ENCODE measurements at regions not wholly inside any gene's neighbourhood (a gene's known extent, or its start where the extent isn't known, plus 50 kb on each side); places are given as distances from the start of the nearest gene placed in this dataset.
"Not testable (repeated sequence)": the region's sequence is repeated elsewhere in the genome, so short reads cannot be mapped to it uniquely, and the experiment has no call there.

DNA sequence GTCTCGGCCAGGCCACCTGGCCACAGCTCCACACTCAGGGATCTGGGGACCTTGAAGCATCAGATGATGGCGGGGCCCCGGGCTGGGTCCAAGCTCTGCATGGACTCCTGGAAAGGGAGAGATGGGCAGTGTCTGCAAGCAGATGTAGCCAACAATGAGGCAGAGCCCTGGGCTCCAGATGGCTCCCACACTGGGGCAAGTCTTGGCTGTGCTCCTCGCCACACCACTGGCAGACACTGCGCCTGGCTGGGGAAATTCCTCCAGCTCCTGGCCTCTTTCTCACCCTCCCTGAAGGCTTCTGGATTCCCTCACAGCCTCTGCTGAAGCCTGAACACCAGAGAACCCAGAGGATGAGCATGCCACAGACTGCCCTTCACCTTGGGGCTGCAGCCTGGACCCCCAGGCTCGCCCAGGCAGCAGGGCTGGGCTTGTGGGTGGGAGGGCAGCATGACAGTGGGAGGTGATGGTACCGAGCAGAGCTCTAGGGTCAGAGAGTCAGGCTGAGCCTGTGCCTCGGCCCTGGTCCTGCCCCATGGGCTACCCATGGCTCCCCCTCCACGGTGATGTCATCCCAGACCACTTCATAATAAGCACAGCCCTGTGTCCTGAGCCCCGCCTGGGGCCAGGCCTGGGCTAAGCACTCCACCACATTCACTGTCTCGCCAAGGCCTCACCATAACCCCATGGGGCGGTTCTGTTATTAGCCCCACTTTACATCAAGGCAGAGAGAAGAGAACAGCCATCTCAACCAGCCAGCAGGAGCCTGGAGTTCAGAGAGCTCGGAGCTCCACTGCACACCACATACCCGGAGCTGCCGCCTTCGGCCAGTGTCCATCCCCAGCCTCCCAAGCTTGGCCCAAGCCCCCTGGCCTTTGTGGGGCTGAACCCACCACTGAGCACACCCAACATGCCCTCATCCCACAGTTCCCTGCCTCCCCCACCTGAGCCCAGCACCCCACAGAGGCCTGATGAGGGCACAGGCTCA lies 62.2 kb upstream of the ADAMTS2 start:
- no peak for DNase-seq

DNA sequence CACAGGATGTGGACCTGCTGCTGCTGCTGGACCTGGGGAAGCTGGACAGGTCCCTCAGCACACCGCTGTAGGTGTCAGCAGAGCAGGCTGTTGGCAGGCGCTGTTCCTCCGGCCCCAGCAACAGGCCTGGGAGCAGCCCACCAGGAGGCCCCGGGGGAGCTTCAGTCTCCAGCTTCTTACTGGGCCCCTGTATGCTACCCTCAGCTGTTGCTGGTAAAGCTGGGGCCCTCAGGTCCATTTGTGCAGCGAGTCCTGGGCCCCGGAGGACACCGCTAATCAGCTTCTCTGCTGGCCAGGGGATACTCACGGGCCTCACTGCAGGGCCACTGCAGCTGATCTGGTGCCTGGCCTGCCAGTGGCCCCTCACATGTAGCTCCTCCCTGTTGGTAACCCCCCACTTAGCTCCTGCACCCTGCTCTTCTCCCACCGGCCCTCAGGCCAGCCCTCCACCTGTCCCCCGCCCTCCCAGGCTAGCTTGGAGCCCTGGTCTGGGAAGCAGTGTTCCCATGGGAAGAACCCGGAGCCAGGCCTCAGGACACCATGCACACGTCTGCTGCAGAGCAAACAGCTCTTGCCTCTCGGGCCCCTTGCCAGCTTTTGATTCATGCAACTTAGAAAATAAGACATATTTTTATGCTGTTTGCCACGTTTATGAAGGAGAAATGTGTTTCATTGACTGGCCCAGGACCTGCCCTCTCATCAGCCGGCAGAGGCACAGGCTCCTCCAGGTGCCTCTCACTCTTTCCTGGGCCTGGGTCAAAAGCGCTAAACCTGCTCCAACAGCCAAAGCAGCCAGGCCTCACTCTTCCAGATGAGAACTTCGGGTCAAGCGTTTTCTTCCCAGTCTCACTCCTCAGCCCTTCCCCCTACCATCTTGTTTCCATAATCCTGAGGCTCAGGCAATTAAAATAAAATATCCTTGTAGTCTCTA lies 61.0 kb upstream of the ADAMTS2 start:
- no peak for DNase-seq

DNA sequence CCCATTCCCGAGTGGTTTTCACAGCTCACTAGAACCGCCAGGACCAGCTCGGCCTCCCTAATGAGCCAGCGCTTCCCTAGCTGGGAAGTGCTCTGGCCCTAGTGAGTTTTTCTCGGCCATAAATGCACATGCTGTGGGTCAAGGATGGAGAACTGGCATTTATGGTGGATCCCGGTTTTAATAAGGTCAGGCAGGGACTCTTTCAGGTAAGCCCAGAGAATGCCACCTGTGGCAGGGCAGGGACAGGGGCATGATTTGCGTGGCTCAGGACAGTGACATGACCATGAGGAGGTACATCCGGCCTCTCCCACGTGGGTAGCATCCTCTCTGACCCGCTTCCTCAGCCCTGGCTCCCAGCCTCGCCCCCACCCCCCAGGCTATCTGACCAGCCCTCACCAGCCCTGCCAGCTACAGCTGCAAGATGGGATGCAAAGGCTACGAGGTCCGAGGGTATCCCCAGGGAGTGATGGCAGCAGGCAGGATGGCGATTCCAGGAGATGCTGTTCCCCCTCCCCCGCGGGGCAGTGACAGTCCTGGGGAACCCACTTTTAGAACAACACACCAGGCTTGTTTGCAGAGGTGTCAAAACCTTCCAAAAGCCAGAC lies 60.3 kb upstream of the ADAMTS2 start:
- DNase-seq: no peak

DNA sequence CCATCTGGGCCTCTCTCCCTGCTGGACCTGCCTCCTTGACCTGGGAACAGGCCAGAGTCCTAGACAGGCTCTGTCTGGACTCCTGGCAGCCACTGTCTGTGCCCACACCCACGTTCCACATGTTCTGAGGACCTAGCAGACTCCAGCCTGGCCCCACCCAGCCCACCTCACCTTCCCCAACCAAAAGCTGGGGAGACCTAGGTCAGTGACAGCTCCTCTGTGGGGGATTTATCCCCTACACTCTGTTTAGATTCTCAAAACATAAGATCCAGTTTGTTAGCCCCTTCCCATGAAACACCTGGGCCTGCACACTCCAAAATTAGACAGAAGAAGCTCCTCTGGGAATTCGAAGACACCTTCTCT lies 59.8 kb upstream of the ADAMTS2 start:
- DNase-seq: no peak

DNA sequence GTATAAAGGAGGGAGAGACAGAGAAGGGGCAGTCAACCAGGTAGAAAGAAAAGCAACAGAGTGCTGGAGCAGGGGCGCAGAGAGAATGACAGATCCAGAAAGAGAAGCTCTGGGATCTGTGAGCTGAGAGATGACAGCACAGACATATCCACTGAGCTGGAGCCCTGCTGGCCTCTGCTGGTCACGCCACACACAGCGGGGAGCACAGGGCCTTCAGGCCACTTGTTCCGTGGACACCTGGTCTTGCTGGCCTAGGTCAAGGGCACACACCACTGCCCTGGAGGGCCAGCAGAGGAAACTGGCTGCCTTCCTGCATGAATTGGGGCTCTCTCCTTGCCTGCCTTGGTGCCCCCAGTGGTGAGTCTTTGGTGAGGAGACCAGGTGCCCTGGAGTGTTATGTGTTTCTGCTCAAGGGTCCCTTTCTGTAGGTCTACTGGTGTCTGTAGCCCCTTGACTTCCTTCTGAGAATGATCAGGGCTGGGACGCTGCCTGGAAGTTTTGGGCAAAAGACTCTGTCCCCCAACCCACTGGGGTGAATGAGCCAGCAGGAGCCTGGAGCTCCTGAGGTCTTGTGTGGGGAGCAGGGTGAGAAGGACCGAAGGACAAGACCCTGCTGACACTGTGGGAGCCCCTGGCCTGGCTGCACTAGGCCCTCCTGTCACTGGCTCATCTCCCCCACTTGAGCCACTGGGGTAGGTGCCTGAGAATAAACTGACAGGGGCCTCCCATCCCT lies 59.2 kb upstream of the ADAMTS2 start:
- DNase-seq: no peak

DNA sequence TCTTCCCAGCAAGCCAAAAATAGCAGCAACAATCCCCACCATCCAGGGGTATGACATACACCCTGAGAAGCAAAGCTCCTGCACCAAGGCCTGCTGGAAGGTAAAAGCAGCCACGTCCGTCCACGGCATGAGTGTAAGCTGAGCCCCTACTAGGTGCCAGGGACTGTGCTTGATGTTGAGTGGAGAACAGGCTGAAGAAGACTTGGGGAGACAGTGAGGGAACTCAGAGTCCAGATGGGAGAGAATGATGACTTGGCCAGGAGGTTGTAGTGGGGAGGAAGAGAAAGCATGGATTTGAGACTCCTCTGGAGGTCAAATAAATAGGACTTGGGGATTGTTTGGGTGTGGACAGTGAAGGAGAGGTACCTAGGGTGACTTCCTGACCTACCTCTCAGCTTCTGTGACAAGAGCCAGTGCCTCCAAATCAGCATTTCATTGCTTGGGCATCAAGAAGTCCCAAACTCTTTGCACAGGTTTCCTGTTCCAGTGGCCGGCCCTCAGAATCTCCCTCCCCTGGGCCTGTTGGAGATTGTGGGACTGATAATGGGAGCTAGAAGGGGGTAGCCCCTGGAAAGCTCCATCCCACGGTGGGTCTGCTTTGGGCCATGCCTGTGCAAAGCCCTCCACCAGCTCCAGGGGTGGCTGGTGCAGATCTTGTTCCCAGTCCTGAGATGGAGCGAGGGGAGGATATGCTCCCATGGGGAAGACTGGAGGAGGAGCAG lies 58.3 kb upstream of the ADAMTS2 start:
- DNase-seq: no peak

DNA sequence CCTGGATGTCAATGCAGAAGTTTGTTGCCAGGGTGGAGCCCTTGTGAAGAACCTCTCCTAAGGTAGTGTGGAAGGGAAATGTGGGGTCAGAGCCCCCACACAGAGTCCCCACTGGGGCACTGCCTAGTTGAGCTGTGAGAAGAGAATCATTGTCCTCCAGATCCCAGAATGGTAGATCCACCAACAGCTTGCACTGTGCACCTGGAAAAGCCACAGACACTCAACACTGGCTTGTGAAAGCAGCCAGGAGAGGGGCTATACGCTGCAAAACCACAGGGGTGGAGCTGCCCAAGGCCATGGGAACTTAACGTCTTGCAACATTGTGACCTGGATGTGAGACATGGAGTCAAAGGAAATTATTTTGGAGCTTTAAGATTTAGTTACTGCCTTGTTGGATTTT lies 55.2 kb upstream of the ADAMTS2 start:
- not testable (repeated sequence) for DNase-seq

DNA sequence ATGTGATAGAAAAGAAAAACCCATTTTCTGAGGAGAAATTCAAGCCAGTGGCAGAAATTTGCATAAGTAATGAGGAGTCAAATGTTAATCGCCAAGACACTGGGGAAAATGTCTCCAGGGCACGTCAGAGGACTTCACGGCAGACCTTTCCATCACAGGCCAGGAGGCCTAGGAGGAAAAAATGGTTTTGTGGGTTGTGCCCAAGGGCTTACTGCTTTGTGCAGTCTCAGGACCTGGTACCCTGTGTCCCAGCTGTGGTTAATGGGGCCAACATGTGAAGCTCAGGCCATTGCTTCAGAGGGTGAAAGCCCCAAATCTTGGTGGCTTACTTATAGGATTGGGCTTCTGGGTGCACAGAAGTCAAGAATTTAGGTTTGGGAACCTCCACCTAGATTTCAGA lies 54.8 kb upstream of the ADAMTS2 start:
- no peak for DNase-seq

DNA sequence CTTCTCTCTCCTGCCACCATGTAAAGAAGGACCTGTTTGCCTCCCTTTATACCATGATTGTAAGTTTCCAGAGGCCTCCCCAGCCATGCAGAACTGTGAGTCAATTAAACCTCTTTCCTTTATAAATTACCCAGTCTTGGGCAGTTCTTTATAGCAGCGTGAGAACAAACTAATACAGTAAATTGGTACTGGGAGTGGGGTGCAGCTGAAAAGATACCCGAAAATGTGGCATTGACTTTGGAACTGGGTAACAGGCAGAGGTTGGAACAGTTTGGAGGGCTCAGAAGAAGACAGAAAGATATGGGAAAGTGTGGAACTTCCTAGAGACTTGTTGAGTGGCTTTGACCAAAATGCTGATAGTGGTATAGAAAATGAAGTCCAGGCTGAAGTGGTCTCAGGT lies 54.1 kb upstream of the ADAMTS2 start:
- not testable (repeated sequence) for DNase-seq

DNA sequence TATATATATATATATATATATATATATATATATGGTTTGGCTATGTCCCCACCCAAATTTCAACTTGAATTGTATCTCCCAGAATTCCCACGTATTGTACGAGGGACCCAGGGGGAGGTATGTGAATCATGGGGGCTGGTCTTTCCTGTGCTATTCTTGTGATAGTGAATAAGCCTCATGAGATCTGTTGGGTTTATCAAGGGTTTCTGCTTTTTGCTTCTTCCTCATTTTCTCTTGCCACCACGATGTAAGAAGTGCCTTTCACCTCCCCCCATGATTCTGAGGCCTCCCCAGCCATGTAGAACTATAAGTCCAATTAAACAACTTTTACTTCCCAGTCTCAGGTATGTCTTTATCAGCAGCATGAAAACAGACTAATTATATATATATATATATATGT lies 52.3 kb upstream of the ADAMTS2 start:
- no peak for DNase-seq

Measured in NCI-H1417 treated with DMSO at 0.1 percent for 48 hours (cell line).